PC-9 (cell line): ENCODE measurements at regions not wholly inside any gene's neighbourhood (a gene's known extent, or its start where the extent isn't known, plus 50 kb on each side); places are given as distances from the start of the nearest gene placed in this dataset.

Experiments used
- BruUV-seq: library from RNA; stranded (reverse); fragments of 400-500 nt; replicated peaks from 2 replicates; lab custom pipeline; 2021; lab: Mats Ljungman, UMichigan
- CTCF ChIA-PET: fragments of 300-600 bp; sonication (Branson Sonifier 250); formaldehyde crosslinking; loops from one replicate; lab custom pipeline; 2022; ENCODE audit warnings: antibody characterized with exemption; lab: Charles Lee
- POLR2A ChIA-PET: fragments of 300-600 bp; sonication (Branson Sonifier 250); formaldehyde crosslinking; loops from one replicate; lab custom pipeline; 2022; ENCODE audit warnings: antibody characterized with exemption; ENCODE audit not compliant: unreplicated experiment; lab: Charles Lee
- DNase-seq, 2 experiments: peaks; one replicate each; pipeline versions ENCODE4 v3.0.0 to v3.0.0-alpha.2; 2015 to 2022; ENCODE audit warnings: mixed read lengths in 1 of 2
- H2AFZ ChIP-seq: fragments of 200-600 bp; sonication (generic); 2 replicates; pipeline ENCODE4 v1.8.1; 2017; ENCODE audit warnings: antibody characterized with exemption
- H3F3A ChIP-seq: fragments of 200-600 bp; sonication (generic); 2 replicates; pipeline ENCODE4 v1.8.1; 2017; ENCODE audit warnings: antibody characterized with exemption, mild to moderate bottlenecking, low read depth; ENCODE audit not compliant: insufficient read depth
- H3K27ac ChIP-seq: fragments of 200-600 bp; sonication (generic); 2 replicates; pipeline ENCODE4 v1.6.1; 2016; ENCODE audit warnings: mixed run types
- H3K27me3 ChIP-seq: fragments of 200-600 bp; sonication (generic); 2 replicates; pipeline ENCODE4 v1.6.1; 2016; ENCODE audit warnings: low read depth, mixed run types; ENCODE audit not compliant: insufficient read depth
- H3K36me3 ChIP-seq: fragments of 200-600 bp; sonication (generic); 2 replicates; pipeline ENCODE4 v1.6.1; 2016; ENCODE audit warnings: low read depth, mixed run types
- H3K4me1 ChIP-seq: fragments of 200-600 bp; sonication (generic); replicated peaks from 2 replicates; pipeline ENCODE4 v1.6.1; 2016; ENCODE audit warnings: mixed run types; ENCODE audit not compliant: insufficient read depth
- H3K4me2 ChIP-seq: fragments of 200-600 bp; sonication (generic); 2 replicates; pipeline ENCODE4 v1.6.1; 2017; ENCODE audit warnings: mixed run types
- H3K4me3 ChIP-seq: fragments of 200-600 bp; sonication (generic); 2 replicates; pipeline ENCODE4 v1.6.1; 2016; ENCODE audit warnings: mixed run types
- H3K79me2 ChIP-seq: fragments of 200-600 bp; sonication (generic); 2 replicates; pipeline ENCODE4 v1.6.1; 2017; ENCODE audit warnings: low read depth, mixed run types
- H3K9me2 ChIP-seq: fragments of 200-600 bp; sonication (generic); 2 replicates; pipeline ENCODE4 v1.8.1; 2017; ENCODE audit warnings: mild to moderate bottlenecking; ENCODE audit not compliant: insufficient read depth
- H3K9me3 ChIP-seq: fragments of 200-600 bp; sonication (generic); 2 replicates; pipeline ENCODE4 v1.8.1; 2016; ENCODE audit warnings: low read depth; ENCODE audit not compliant: insufficient read depth
- H4K20me1 ChIP-seq: fragments of 200-600 bp; sonication (generic); 2 replicates; pipeline ENCODE4 v1.8.1; 2017; ENCODE audit not compliant: insufficient read depth
- CTCF ChIP-seq: fragments of 200-600 bp; sonication (generic); conservative IDR thresholded peaks from 2 replicates; pipeline ENCODE4 v1.6.1; 2017; ENCODE audit warnings: mixed run types, antibody characterized with exemption, mild to moderate bottlenecking, moderate library complexity
- EZH2 ChIP-seq: fragments of 200-600 bp; sonication (generic); IDR thresholded peaks from 2 replicates; pipeline ENCODE4 v1.8.0; 2017; ENCODE audit warnings: antibody characterized with exemption, low read depth
- intact Hi-C: fragments of 100-400 bp; cut with micrococcal nuclease; formaldehyde crosslinking; loops from one replicate; pipeline ENCODE4 v1.10.0; 2022; ENCODE audit not compliant: unreplicated experiment

- Histone ChIP-seq H3K36me3 (no peaks in the 10 kb centered on the region), H2AFZ (no peak overlapping the region), H3K9me3 (no peaks in the 10 kb centered on the region), H3K4me2 (no peak overlapping the region), H3K79me2 (no peaks in the 10 kb centered on the region), H3K27ac (no peak overlapping the region), H3F3A (no peaks in the 10 kb centered on the region), H3K4me3 (no peak overlapping the region), H3K27me3 (peaks cover 92% of the 10 kb centered on the region), H3K4me1 (no peaks in the 10 kb centered on the region), H4K20me1 (no peaks in the 10 kb centered on the region), H3K9me2 (no peaks in the 10 kb centered on the region)
- intact Hi-C loops: no loop called here
- no peak for TF ChIP-seq EZH2
- TF ChIP-seq CTCF: no peak
- BruUV-seq: no TSS peak
- ChIA-PET CTCF (no interaction called here), POLR2A (no interaction called here)
- no peak for DNase-seq
Observed at GRCh38 chr22:49040754-49041467, 786.8 kb downstream of the BRD1 start.

- intact Hi-C loops: no loop called here
- no peaks in the 10 kb centered on the region for H3K36me3 ChIP-seq
- ChIA-PET CTCF (no interaction called here), POLR2A (no interaction called here)
- no peak overlapping the region for H3K27ac ChIP-seq
- H3F3A ChIP-seq: no peaks in the 10 kb centered on the region
- peaks cover 92% of the 10 kb centered on the region for H3K27me3 ChIP-seq
- no peak overlapping the region for H2AFZ ChIP-seq
- no peak for TF ChIP-seq EZH2
- no peak for TF ChIP-seq CTCF
- no peaks in the 10 kb centered on the region for H3K79me2 ChIP-seq
- no peak for DNase-seq
- no peaks in the 10 kb centered on the region for H3K4me1 ChIP-seq
- H3K4me3 ChIP-seq: no peak overlapping the region
- H3K9me2 ChIP-seq: no peaks in the 10 kb centered on the region
- no TSS peak for BruUV-seq
- no peak overlapping the region for H3K4me2 ChIP-seq
- no peaks in the 10 kb centered on the region for H3K9me3 ChIP-seq
- H4K20me1 ChIP-seq: no peaks in the 10 kb centered on the region
Observed at GRCh38 chr22:49040111-49040510, 787.6 kb downstream of the BRD1 start.

DNA sequence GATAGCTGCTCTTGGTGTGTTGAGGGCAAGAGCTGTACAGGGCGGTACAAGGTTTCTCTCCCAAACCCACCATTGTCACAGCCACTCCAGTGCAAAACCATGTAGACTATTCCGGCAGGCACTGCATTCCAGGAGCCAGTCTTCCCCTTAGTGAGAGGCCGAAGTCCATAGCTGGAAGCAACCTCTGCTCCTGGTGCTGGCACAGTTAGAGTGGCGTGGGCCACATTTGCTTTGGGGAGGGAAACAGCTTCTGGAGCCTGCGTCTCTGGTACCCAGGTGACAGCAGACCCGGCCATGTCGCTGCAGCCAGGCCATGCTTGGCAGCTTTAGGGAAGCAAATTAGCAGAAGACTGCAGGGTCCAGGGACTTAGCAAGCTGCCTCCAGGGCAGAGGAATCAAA is 788.0 kb downstream of the BRD1 start:
- H3K4me1 ChIP-seq: no peaks in the 10 kb centered on the region
- H3K4me3 ChIP-seq: no peak overlapping the region
- H4K20me1 ChIP-seq: no peaks in the 10 kb centered on the region
- no peaks in the 10 kb centered on the region for H3K79me2 ChIP-seq
- H3K27me3 ChIP-seq: peaks cover 92% of the 10 kb centered on the region
- no peaks in the 10 kb centered on the region for H3K9me2 ChIP-seq
- DNase-seq: no peak
- H3K27ac ChIP-seq: no peak overlapping the region
- TF ChIP-seq CTCF: no peak
- no peak for TF ChIP-seq EZH2
- no peaks in the 10 kb centered on the region for H3K9me3 ChIP-seq
- H3K36me3 ChIP-seq: no peaks in the 10 kb centered on the region
- CTCF ChIA-PET: no interaction called here
- no peak overlapping the region for H3K4me2 ChIP-seq
- intact Hi-C loops: no loop called here
- BruUV-seq: no TSS peak
- no peaks in the 10 kb centered on the region for H3F3A ChIP-seq
- no peak overlapping the region for H2AFZ ChIP-seq
- POLR2A ChIA-PET: no interaction called here
